Inflammatory macrophage treated with lipopolysaccharide for 1 hour (primary cell): ENCODE measurements at regions not wholly inside any gene's neighbourhood (a gene's known extent, or its start where the extent isn't known, plus 50 kb on each side); places are given as distances from the start of the nearest gene placed in this dataset.
"Not testable (repeated sequence)": the region's sequence is repeated elsewhere in the genome, so short reads cannot be mapped to it uniquely, and the experiment has no call there.

Experiments used
- DNase-seq, 2 donors: peaks; one replicate each; pipeline ENCODE4 v3.0.0-alpha.2; 2020 to 2022

GRCh38 chr10:62590306-62590705 is 214.2 kb upstream of the ADO start:
- DNase-seq: peak; percentile 21 to 26

DNA sequence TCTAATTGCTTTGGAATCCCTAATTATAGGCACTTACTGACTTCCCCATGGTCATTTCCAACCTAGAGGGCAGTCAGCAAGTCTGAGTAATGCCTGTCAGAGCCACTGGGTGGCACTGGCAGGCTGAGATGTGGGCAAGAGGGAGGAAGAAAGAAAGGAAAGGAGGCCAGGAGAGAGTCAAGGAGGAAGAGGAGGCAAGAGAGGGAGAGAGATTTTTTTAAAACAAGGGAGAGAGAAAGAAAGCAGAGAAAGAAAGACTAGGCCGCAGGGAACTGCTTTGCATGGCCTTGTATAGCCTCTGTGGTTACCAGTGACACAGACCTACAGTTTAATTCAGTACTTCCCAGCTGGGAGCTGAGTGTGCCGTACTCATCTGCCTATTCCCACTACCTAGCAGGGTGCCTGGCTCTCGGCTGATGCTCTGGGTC is 210.4 kb upstream of the ADO start:
- peak; percentile 47 to 77 for DNase-seq

DNA sequence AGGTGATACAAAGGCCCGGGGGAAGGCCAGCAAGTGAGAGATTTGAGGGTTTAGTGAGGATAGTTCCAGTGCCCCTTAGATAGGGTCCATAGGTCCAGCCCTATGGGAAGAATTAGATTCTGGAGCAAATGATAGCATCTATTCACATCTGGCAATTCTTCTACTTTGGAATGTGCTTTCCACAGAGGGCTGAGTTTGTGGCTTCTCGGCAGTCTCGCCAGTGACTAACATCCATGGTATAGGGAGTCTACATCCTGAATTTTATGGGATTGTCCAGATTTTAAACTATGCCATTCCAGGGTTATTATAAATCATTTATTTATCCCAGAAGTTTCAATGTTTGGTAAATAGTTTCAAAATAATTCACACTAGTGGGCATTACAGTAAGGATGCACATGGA is 207.3 kb upstream of the ADO start:
- no peak for DNase-seq

GRCh38 chr10:62599161-62599560 is 205.4 kb upstream of the ADO start:
- no peak for DNase-seq

GRCh38 chr10:62606551-62606950 is 198.0 kb upstream of the ADO start:
- not testable (repeated sequence) for DNase-seq

DNA sequence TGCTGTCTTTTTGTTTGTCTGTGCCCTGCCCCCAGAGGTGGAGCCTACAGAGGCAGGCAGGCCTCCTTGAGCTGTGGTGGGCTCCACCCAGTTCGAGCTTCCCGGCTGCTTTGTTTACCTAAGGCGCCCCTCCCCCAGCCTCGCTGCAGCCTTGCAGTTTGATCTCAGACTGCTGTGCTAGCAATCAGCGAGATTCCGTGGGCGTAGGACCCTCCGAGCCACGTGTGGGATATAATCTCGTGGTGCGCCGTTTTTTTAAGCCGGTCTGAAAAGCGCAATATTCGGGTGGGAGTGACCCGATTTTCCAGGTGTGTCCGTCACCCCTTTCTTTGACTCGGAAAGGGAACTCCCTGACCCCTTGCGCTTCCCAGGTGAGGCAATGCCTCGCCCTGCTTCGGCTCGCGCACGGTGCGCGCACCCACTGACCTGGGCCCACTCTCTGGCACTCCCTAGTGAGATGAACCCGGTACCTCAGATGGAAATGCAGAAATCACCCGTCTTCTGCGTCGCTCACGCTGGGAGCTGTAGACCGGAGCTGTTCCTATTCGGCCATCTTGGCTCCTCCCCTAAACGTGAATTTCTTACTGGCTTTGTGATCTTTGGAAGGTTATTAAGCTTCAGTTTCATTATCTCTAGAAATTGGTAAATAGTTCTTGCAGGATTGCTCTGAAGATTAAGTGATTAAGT is 196.2 kb upstream of the ADO start:
- not testable (repeated sequence) for DNase-seq

DNA sequence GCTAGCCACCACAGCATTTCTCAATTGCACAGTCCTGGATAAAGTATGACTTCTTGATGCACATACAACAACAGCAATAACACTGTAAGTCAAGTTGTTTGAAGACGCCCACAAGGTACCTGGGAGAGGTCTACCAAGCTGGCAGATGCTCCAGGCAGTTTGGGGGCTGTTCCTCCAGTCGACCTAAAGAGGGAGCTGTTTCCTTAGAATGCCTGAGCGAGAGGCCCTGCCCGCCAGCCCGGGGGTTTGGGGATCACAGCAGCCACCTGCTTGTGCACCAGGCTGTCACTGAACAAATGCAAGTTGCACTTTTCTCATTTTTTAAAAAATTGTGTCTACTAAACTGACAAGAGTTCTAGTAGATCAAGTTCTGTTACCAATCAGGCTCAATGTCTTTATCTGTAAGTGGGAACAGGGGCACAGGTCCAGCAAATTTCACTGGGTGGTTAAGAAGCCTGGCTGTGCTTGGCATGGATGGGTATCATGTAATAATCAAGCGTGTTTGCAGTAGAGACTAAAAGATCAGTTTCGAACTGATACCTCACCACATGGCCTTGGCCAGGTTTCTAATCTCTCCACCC is 193.8 kb upstream of the ADO start:
- peak; percentile 48 to 90 for DNase-seq

GRCh38 chr10:62613424-62613823 is 191.1 kb upstream of the ADO start:
- peak; percentile 68 to 85 for DNase-seq

DNA sequence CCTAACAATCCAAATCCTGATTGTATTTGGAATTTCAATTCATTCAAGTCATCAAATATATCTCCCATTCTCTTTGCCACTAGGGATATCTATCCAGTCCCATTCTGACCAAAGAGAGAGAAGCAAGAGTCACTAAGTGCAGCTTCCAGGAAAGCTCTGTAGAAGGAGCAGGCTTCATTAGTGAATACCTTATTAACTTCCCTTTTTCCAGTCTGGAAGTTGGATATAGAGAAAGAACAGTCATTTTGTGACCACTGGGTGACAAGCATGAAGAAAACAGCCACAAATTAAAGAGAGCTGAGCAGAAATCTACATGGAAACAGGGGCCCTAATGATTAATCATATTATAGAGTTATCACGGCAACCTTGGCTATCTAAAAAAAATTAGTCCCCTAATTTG is 190.7 kb upstream of the ADO start:
- no peak for DNase-seq

DNA sequence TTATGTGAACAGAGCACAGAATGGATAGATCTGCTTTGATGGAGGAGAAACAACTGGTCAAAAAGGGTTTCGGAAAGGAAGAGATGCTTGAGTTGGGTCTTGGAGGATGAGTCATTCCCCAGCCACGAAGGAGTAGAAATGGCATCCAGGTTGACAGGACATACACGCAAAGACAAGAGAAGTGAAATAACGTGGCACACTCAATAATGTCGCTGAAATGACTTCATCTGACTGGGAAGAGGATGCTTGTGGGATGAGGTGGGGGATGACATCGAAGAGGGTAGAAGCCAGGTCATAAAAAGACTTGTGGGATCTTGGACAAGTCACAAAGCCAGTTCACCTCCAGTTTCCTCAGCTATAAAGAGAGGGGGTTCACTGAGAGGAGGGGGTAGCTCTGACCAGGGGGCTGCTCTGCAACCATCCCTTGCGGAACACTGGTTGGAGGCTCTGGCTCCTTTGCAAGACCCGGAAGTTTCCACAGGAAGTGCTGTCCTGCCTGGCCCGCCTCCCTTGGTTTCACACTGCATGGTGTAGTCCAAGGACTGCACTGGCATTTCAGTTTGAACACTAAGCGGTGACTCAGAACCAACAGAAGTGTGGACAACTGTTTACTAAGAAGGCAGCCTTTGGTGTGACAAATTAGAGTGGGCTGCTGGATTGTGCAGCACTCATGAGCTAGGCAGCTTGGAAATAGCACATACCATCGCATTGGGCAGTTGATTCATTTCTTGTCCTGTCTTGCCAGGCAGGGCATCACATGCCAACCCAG is 189.9 kb upstream of the ADO start:
- peak; percentile 78 to 96 for DNase-seq

- no peak for DNase-seq
Observed at GRCh38 chr10:62616885-62617590, 187.5 kb upstream of the ADO start.

- DNase-seq: no peak
Observed at GRCh38 chr10:62617652-62618051, 186.9 kb upstream of the ADO start.

GRCh38 chr10:62618054-62618453 is 186.5 kb upstream of the ADO start:
- peak; percentile 59 to 60 for DNase-seq

DNA sequence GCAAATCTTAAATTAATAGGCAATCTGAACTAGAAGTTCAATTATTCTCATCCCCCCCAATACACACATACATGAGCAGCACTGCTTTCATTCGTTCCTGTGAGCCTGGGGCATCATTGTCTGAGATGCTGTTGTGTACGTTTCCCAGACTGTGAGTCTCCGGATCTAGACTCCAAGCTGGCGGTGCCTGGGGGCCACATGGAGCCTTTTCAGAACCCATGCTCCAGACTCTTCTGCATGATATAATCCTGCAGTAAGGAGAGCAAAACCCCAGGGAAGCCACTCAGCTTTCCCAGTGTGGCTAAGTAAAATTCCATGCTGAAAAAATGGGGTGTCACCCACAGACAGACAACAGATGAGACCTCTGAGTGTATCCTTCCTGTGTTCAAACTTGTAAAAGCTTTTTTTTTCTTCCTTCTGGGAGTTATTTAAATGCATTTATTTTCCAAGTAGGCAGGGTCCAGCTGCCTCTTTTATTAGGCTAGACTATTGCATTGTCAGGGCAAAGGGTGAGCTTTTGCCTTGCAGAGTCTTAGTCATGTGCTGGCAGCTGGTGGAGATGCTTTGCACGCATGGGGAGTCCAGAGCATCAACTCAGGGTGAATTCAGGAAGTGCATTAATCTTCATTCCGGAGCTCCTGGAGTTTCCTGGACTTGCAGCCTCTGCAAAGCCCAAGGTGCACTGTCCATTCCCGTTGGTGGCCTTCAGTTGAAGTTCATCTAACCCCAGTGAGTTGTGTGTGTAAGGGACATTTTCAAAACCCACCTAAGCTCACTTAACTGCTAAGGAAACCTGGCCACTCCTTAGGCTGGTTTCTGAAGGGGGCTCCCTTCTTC is 185.7 kb upstream of the ADO start:
- peak; percentile 75 to 84 for DNase-seq

DNA sequence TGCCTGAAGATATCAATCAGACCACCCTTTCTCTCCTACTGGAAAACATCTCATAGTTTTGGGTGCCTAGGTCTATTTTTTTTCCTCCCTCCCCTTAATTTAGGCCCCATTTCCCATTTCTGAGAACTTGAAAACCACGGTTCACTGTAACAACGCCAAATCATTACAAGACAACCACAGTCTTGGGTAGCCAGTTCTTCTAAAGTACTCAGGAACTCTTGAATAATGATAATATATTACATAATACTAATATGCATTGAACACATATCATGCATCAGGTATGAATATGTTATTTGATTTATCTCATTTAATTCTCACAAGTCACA is 185.1 kb upstream of the ADO start:
- DNase-seq: peak in 1 of 2 donors; percentile 58

DNA sequence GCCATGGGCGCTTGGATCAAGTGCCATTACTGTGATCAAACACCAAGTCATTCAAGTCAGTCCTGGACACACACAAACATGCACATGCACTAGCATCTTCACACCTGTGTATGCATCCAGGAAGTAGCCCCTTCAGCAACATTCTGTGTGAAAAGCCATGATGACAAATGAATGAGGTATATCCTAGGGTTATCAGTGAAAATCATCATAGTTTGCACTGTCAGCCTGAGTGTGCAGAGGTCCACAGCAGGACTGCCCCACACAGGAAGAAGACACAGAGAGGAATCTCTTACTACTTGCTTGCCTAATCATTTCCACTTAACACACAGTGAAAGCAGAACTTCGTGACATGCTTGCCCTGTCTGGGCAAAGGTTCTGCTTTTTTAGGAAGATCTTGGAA is 184.0 kb upstream of the ADO start:
- DNase-seq: peak; percentile 72 to 88

- DNase-seq: no peak
Observed at GRCh38 chr10:62623223-62623622, 181.3 kb upstream of the ADO start.

DNA sequence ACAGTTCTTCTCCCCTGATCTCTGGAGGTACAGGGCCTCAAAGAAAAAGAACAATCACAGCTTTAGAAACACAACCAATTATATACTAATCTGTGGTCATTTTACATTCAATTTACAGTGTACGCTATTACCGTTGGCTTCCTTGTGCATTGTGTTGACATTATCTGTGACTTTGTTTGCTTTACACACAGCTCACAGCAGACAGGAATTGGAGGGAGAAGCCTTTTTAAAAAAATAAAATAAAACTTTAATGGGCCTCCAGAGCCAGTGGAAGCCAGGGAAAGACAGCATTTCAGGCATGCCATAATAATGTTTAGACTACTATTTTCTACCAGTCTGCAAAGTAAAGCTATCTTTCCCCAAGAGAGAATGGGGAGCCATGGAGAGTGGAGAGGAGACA is 179.0 kb upstream of the ADO start:
- no peak for DNase-seq

DNA sequence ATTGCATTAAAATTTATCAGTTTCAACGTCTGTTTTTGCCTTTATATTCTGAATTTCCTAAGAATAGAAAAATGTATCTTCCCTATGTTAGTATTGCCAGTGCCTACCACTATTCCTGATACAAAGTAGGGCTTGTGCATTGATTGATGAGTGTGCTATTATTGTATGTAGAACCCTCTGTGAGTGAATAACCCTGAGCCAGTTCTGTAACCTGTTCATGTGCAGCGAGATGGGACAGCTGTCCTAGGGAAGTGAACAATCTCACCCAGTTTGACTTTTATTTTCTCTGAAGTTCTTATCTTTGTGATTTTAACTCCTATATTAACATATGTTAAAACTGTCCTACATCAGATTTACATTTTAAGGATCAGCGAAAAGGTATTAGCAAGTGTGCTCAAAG is 178.4 kb upstream of the ADO start:
- no peak for DNase-seq

- no peak for DNase-seq
Observed at GRCh38 chr10:62626817-62627216, 177.7 kb upstream of the ADO start.

DNA sequence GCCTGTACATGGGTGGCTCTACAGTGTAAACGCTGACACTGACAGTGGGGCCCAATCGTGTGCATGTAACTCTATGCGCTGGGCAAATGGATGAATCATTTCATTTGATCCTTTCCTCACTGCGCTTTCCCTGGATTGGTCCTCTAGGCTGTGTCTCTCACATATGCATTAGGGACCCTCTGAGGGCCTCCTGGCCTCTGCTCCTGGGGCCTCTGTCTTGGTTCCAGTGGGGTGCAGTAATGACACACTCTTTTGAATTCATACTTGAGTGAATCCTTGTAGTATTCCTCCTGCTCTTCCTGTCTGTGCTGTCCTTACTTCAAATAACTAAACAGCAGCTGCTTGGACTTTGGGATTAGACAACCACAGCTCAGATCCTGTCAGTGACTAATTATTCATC is 176.5 kb upstream of the ADO start:
- DNase-seq: no peak

- DNase-seq: no peak
Observed at GRCh38 chr10:62631241-62631640, 173.3 kb upstream of the ADO start.
